ENCODE measurements at regions not wholly inside any gene's neighbourhood (a gene's known extent, or its start where the extent isn't known, plus 50 kb on each side); places are given as distances from the start of the nearest gene placed in this dataset.

DNA sequence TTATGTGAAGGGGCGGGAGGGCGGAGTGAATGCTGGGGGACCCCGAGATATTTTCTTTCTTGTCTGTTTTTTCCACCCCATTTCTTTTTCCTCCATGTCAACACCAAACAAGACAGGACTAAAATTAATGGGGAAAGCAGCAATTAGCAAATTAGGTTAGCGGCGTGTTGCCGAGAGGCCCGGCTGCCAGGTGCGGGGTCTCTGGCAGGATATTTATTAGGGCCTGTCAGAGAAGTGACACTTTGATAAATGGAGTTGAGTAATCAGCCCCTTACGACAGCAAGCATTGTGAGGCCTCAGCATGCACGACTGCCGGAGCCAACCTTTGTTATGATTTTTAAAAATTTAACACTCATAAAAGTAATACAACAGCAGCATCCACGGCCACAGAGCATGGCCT lies 193.8 kb downstream of the DHX35 start:
- no peak for DNase-seq (ENCODE audit: low read depth in 1 of 2, low spot score in 1 of 2)
- Histone ChIP-seq H3K27ac (replicated peaks) (no peak overlapping the region), H3K4me3 (replicated peaks; ENCODE audit: insufficient read depth, low read length) (no peak overlapping the region), H3K27me3 (ENCODE audit: insufficient read depth, poor library complexity, severe bottlenecking) (peaks cover 2% of the 10 kb centered on the region)
- TF ChIP-seq GABPA (IDR thresholded peaks at IDR 0.05; ENCODE audit: low read depth) (no peak), POLR2AphosphoS5 (IDR thresholded peaks at IDR 0.05; ENCODE audit: low read depth) (no peak), SPI1 (IDR thresholded peaks at IDR 0.05; ENCODE audit: borderline replicate concordance, low read depth) (no peak), CTCF (IDR thresholded peaks at IDR 0.05; ENCODE audit: insufficient read depth, low read length) (no peak)
- TF ChIP-seq, protein P1, sequence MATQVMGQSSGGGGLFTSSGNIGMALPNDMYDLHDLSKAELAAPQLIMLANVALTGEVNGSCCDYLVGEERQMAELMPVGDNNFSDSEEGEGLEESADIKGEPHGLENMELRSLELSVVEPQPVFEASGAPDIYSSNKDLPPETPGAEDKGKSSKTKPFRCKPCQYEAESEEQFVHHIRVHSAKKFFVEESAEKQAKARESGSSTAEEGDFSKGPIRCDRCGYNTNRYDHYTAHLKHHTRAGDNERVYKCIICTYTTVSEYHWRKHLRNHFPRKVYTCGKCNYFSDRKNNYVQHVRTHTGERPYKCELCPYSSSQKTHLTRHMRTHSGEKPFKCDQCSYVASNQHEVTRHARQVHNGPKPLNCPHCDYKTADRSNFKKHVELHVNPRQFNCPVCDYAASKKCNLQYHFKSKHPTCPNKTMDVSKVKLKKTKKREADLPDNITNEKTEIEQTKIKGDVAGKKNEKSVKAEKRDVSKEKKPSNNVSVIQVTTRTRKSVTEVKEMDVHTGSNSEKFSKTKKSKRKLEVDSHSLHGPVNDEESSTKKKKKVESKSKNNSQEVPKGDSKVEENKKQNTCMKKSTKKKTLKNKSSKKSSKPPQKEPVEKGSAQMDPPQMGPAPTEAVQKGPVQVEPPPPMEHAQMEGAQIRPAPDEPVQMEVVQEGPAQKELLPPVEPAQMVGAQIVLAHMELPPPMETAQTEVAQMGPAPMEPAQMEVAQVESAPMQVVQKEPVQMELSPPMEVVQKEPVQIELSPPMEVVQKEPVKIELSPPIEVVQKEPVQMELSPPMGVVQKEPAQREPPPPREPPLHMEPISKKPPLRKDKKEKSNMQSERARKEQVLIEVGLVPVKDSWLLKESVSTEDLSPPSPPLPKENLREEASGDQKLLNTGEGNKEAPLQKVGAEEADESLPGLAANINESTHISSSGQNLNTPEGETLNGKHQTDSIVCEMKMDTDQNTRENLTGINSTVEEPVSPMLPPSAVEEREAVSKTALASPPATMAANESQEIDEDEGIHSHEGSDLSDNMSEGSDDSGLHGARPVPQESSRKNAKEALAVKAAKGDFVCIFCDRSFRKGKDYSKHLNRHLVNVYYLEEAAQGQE (IDR thresholded peaks at IDR 0.05; ENCODE audit: insufficient replicate concordance, low read depth) = no peak

GRCh38 chr20:39152742-39153141 lies 190.6 kb downstream of the DHX35 start:
- no peak for DNase-seq (ENCODE audit: low read depth in 1 of 2, low spot score in 1 of 2)
- H3K4me3 ChIP-seq (replicated peaks; ENCODE audit: insufficient read depth, low read length) = no peak overlapping the region
- no peak overlapping the region for H3K27ac ChIP-seq (replicated peaks)
- TF ChIP-seq, protein P1 (IDR thresholded peaks at IDR 0.05; ENCODE audit: insufficient replicate concordance, low read depth) = no peak
- no peak for TF ChIP-seq GABPA (IDR thresholded peaks at IDR 0.05; ENCODE audit: low read depth)
- no peak for TF ChIP-seq CTCF (IDR thresholded peaks at IDR 0.05; ENCODE audit: insufficient read depth, low read length)
- no peak for TF ChIP-seq POLR2AphosphoS5 (IDR thresholded peaks at IDR 0.05; ENCODE audit: low read depth)
- no peak for TF ChIP-seq SPI1 (IDR thresholded peaks at IDR 0.05; ENCODE audit: borderline replicate concordance, low read depth)
- H3K27me3 ChIP-seq (ENCODE audit: insufficient read depth, poor library complexity, severe bottlenecking) = peaks cover 6% of the 10 kb centered on the region

DNA sequence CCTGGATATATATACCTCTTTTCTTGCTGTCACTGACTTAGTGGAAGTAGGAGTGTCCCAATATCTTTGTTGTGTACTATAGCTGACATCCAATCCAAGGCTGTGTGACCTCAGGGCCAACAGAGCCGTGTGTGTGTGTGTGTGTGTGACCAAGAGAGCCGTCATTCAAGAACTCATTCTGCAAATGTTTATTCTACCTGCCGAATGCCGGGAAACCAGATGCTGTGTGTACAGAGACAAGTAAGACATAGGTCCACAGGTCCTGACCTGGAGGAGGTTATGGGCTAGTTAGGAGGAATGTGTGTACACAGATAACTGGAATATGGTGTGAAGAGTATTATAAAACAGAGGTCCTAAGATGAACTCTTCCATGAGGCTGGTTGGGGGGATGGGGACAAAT lies 190.0 kb downstream of the DHX35 start:
- TF ChIP-seq CTCF (IDR thresholded peaks at IDR 0.05; ENCODE audit: insufficient read depth, low read length) (no peak), POLR2AphosphoS5 (IDR thresholded peaks at IDR 0.05; ENCODE audit: low read depth) (no peak), SPI1 (IDR thresholded peaks at IDR 0.05; ENCODE audit: borderline replicate concordance, low read depth) (no peak), GABPA (IDR thresholded peaks at IDR 0.05; ENCODE audit: low read depth) (no peak)
- TF ChIP-seq, protein P1 (IDR thresholded peaks at IDR 0.05; ENCODE audit: insufficient replicate concordance, low read depth) = no peak
- H3K27me3 ChIP-seq (ENCODE audit: insufficient read depth, poor library complexity, severe bottlenecking) = peaks cover 6% of the 10 kb centered on the region

More for the DNA sequence above, 190.0 kb downstream of the DHX35 start:
- no peak for DNase-seq (ENCODE audit: low read depth in 1 of 2, low spot score in 1 of 2)
- H3K27ac ChIP-seq (replicated peaks) = no peak overlapping the region
- no peak overlapping the region for H3K4me3 ChIP-seq (replicated peaks; ENCODE audit: insufficient read depth, low read length)
